MM.1S (cell line): ENCODE measurements at regions not wholly inside any gene's neighbourhood (a gene's known extent, or its start where the extent isn't known, plus 50 kb on each side); places are given as distances from the start of the nearest gene placed in this dataset.
A peak's percentile ranks its signal among the peaks of the same experiment; 100 is the strongest.

ENCODE experiments used
- DNase-seq: peaks from one replicate; pipeline ENCODE4 v3.0.0-alpha.2; 2015
- H2AFZ ChIP-seq: fragments of 300-600 bp; sonication (generic); 2 replicates; pipeline ENCODE4 v1.6.0; 2016; ENCODE audit warnings: antibody characterized with exemption, low read length
- H3F3A ChIP-seq: fragments of 300-600 bp; sonication (generic); 2 replicates; pipeline ENCODE4 v1.6.1; 2016; ENCODE audit warnings: mild to moderate bottlenecking, antibody characterized with exemption, low read length, moderate library complexity, mixed read lengths; ENCODE audit not compliant: insufficient read depth
- H3K27ac ChIP-seq: fragments of 300-600 bp; sonication (generic); 2 replicates; pipeline ENCODE4 v1.5.1; 2016; ENCODE audit warnings: mild to moderate bottlenecking, low read length
- H3K27me3 ChIP-seq: fragments of 300-600 bp; sonication (generic); replicated peaks from 2 replicates; pipeline ENCODE4 v1.6.0; 2016; ENCODE audit warnings: low read length; ENCODE audit not compliant: insufficient read depth
- H3K36me3 ChIP-seq: fragments of 300-600 bp; sonication (generic); replicated peaks from 2 replicates; pipeline ENCODE4 v1.6.1; 2016; ENCODE audit warnings: mild to moderate bottlenecking, low read length, mixed read lengths; ENCODE audit not compliant: insufficient read depth
- H3K4me1 ChIP-seq: fragments of 300-600 bp; sonication (generic); 2 replicates; pipeline ENCODE4 v1.6.1; 2016; ENCODE audit warnings: low read length, mixed read lengths
- H3K4me2 ChIP-seq: fragments of 300-600 bp; sonication (generic); 2 replicates; pipeline ENCODE4 v1.6.0; 2016; ENCODE audit warnings: low read depth, low read length
- H3K4me3 ChIP-seq: fragments of 300-600 bp; sonication (generic); 2 replicates; pipeline ENCODE4 v1.5.1; 2016; ENCODE audit warnings: low read length, mixed read lengths
- H3K79me2 ChIP-seq: fragments of 300-600 bp; sonication (generic); 2 replicates; pipeline ENCODE4 v1.6.1; 2016; ENCODE audit warnings: mixed run types, low read length, mixed read lengths
- H3K9ac ChIP-seq: fragments of 300-600 bp; sonication (generic); 2 replicates; pipeline ENCODE4 v1.6.1; 2016; ENCODE audit warnings: low read length, mixed read lengths
- H3K9me2 ChIP-seq: fragments of 300-600 bp; sonication (generic); replicated peaks from 2 replicates; pipeline ENCODE4 v1.6.1; 2016; ENCODE audit warnings: mild to moderate bottlenecking, low read length, mixed read lengths; ENCODE audit not compliant: insufficient read depth
- H3K9me3 ChIP-seq: fragments of 300-600 bp; sonication (generic); replicated peaks from 2 replicates; pipeline ENCODE4 v1.6.1; 2016; ENCODE audit warnings: mild to moderate bottlenecking, low read length, mixed read lengths; ENCODE audit not compliant: insufficient read depth
- H4K20me1 ChIP-seq: fragments of 300-600 bp; sonication (generic); 2 replicates; pipeline ENCODE4 v1.6.1; 2016; ENCODE audit warnings: mild to moderate bottlenecking, low read length, moderate library complexity, mixed read lengths; ENCODE audit not compliant: insufficient read depth
- CTCF ChIP-seq: fragments of 300-600 bp; sonication (generic); IDR thresholded peaks from 2 replicates; pipeline ENCODE4 v1.5.1; 2016; ENCODE audit warnings: antibody characterized with exemption, low read length, mixed read lengths
- EZH2 ChIP-seq: fragments of 300-600 bp; sonication (generic); optimal IDR thresholded peaks from 2 replicates; pipeline ENCODE3; 2017; ENCODE audit warnings: low read depth, mild to moderate bottlenecking, antibody characterized with exemption, low read length, mixed read lengths
- EZH2phosphoT487 ChIP-seq: fragments of 300-600 bp; sonication (generic); IDR thresholded peaks from 2 replicates; pipeline ENCODE4 v1.6.1; 2018; ENCODE audit warnings: antibody characterized with exemption, low read length

DNA sequence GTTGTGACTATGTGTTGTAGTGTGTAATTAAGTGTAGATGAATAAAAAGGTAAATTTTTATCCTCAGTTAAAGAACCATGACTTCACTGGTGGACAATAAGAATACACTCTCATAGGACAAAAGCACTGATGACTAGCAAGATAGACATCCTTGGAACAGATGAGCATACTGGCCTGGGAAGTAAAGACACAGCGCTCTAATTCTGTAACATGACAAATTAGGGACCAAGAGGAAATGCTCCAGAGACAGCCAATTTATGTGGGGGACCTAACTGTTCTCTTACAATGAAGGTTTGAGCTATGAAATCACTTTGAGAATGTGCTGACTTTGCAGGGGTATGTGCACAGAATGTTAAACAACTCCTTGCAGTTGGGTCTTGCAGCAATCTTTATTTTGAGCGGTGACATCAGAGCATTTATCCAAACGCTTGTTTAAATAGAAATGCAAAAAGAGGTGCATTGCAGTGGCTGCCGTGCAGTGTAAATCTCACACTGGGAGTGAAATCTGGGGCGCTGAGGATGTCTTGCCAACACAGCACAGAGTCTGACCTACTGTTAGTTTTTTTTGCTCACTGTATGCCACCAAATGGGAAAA, 109.3 kb downstream of the MAGEC2 start:
- H3K79me2 ChIP-seq, result no peaks in the 10 kb centered on the region
- no peaks in the 10 kb centered on the region for H4K20me1 ChIP-seq
- H3F3A ChIP-seq, result no peaks in the 10 kb centered on the region
- H3K9me3 ChIP-seq, result no peaks in the 10 kb centered on the region
- no peak overlapping the region for H3K9ac ChIP-seq
- H2AFZ ChIP-seq, result no peak overlapping the region
- H3K27me3 ChIP-seq, result no peaks in the 10 kb centered on the region
- no peak overlapping the region for H3K27ac ChIP-seq
- H3K4me1 ChIP-seq, result no peaks in the 10 kb centered on the region
- DNase-seq, result no peak
- no peaks in the 10 kb centered on the region for H3K9me2 ChIP-seq
- H3K4me2 ChIP-seq, result no peak overlapping the region
- no peaks in the 10 kb centered on the region for H3K36me3 ChIP-seq
- H3K4me3 ChIP-seq, result no peak overlapping the region
- TF ChIP-seq EZH2 (no peak), CTCF (no peak), EZH2phosphoT487 (no peak)

GRCh38 chrX:142089193-142089592, 115.9 kb downstream of the MAGEC2 start:
- Histone ChIP-seq H3K9me2 (no peaks in the 10 kb centered on the region), H3K27ac (no peak overlapping the region), H3K9ac (no peak overlapping the region), H3K36me3 (no peaks in the 10 kb centered on the region), H3K79me2 (no peaks in the 10 kb centered on the region), H3K4me3 (no peak overlapping the region), H4K20me1 (no peaks in the 10 kb centered on the region), H3K4me1 (no peaks in the 10 kb centered on the region), H3K27me3 (no peaks in the 10 kb centered on the region), H2AFZ (no peak overlapping the region), H3F3A (no peaks in the 10 kb centered on the region), H3K4me2 (no peak overlapping the region), H3K9me3 (no peaks in the 10 kb centered on the region)
- DNase-seq, result peak; percentile 18
- TF ChIP-seq EZH2, result no peak
- peak; percentile 43 for TF ChIP-seq CTCF
- no peak for TF ChIP-seq EZH2phosphoT487

DNA sequence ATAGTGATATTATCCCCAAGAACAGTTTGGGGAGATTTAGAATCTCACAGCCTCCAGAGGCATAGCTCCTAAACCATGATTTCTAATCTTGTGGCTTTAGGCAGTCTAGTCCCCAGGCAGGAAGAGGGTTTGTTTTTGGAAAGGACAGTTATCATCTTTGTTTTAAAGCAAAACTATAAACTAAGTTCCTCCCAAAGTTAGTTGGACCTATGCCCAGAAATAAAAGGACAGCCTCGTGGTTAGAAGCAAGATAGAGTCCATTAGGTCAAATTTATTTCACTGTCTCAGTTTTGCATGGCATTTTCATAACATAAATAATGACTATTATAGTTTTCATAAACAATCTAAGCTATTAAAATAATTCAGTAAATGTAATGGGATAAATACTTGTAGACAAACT, 120.5 kb downstream of the MAGEC2 start:
- H3K9ac ChIP-seq, result no peak overlapping the region
- no peaks in the 10 kb centered on the region for H3K36me3 ChIP-seq
- H3K4me2 ChIP-seq, result no peak overlapping the region
- TF ChIP-seq EZH2phosphoT487 (no peak), EZH2 (no peak), CTCF (no peak)
- no peaks in the 10 kb centered on the region for H3K79me2 ChIP-seq
- H3K9me3 ChIP-seq, result no peaks in the 10 kb centered on the region
- H3K27me3 ChIP-seq, result no peaks in the 10 kb centered on the region
- H3K9me2 ChIP-seq, result no peaks in the 10 kb centered on the region
- no peaks in the 10 kb centered on the region for H4K20me1 ChIP-seq
- H3K27ac ChIP-seq, result no peak overlapping the region
- H3K4me3 ChIP-seq, result no peak overlapping the region
- H3F3A ChIP-seq, result no peaks in the 10 kb centered on the region
- no peaks in the 10 kb centered on the region for H3K4me1 ChIP-seq
- no peak for DNase-seq
- H2AFZ ChIP-seq, result no peak overlapping the region
